NCI-H460 (cell line): ENCODE measurements at regions not wholly inside any gene's neighbourhood (a gene's known extent, or its start where the extent isn't known, plus 50 kb on each side); places are given as distances from the start of the nearest gene placed in this dataset.
"Not testable (repeated sequence)": the region's sequence is repeated elsewhere in the genome, so short reads cannot be mapped to it uniquely, and the experiment has no call there.

Experiments used
- DNase-seq: peaks from one replicate; pipeline ENCODE4 v3.0.0-alpha.2; 2016; ENCODE audit warnings: low read depth; ENCODE audit errors: extremely low read depth

GRCh38 chr3:95670765-95671164, 1143.6 kb upstream of the EPHA6 start:
- DNase-seq = no peak

- no peak for DNase-seq
Observed at GRCh38 chr3:95673215-95673614, 1141.2 kb upstream of the EPHA6 start.

GRCh38 chr3:95705786-95706418, 1108.5 kb upstream of the EPHA6 start:
- no peak for DNase-seq

- DNase-seq = no peak
Observed at GRCh38 chr3:95707268-95707667, 1107.1 kb upstream of the EPHA6 start.

GRCh38 chr3:95710684-95711083, 1103.7 kb upstream of the EPHA6 start:
- DNase-seq = no peak

GRCh38 chr3:95711789-95712188, 1102.6 kb upstream of the EPHA6 start:
- DNase-seq = no peak

- no peak for DNase-seq
Observed at GRCh38 chr3:95715128-95715527, 1099.3 kb upstream of the EPHA6 start.

GRCh38 chr3:95717048-95717447, 1097.3 kb upstream of the EPHA6 start:
- no peak for DNase-seq

- no peak for DNase-seq
Observed at GRCh38 chr3:95718168-95718567, 1096.2 kb upstream of the EPHA6 start.

GRCh38 chr3:95719481-95719880, 1094.9 kb upstream of the EPHA6 start:
- no peak for DNase-seq

- DNase-seq = peak; percentile 27
Observed at GRCh38 chr3:95721938-95722337, 1092.5 kb upstream of the EPHA6 start.

GRCh38 chr3:95725770-95726169, 1088.6 kb upstream of the EPHA6 start:
- no peak for DNase-seq

- DNase-seq = no peak
Observed at GRCh38 chr3:95731753-95732152, 1082.6 kb upstream of the EPHA6 start.

- DNase-seq = no peak
Observed at GRCh38 chr3:95733336-95733735, 1081.1 kb upstream of the EPHA6 start.

GRCh38 chr3:95738045-95738444, 1076.3 kb upstream of the EPHA6 start:
- no peak for DNase-seq

GRCh38 chr3:95744896-95745295, 1069.5 kb upstream of the EPHA6 start:
- DNase-seq = not testable (repeated sequence)

GRCh38 chr3:95750097-95750496, 1064.3 kb upstream of the EPHA6 start:
- no peak for DNase-seq

- DNase-seq = no peak
Observed at GRCh38 chr3:95751509-95751908, 1062.9 kb upstream of the EPHA6 start.

GRCh38 chr3:95752199-95752598, 1062.2 kb upstream of the EPHA6 start:
- DNase-seq = no peak

GRCh38 chr3:95758707-95759106, 1055.7 kb upstream of the EPHA6 start:
- DNase-seq = no peak

GRCh38 chr3:95759614-95760301, 1054.6 kb upstream of the EPHA6 start:
- no peak for DNase-seq

- DNase-seq = no peak
Observed at GRCh38 chr3:95775486-95776094, 1038.8 kb upstream of the EPHA6 start.
